ENCODE measurements at regions not wholly inside any gene's neighbourhood (a gene's known extent, or its start where the extent isn't known, plus 50 kb on each side); places are given as distances from the start of the nearest gene placed in this dataset.

- H3K36me3 ChIP-seq (ENCODE audit: insufficient read depth, low read length, poor library complexity, severe bottlenecking): no peaks in the 10 kb centered on the region
- BruUV-seq (replicated peaks): no TSS peak
- no peaks in the 10 kb centered on the region for H3K4me1 ChIP-seq (ENCODE audit: insufficient read depth, low read length, poor library complexity, severe bottlenecking)
- no peak for DNase-seq (ENCODE audit: low spot score)
- TF ChIP-seq, protein P1, sequence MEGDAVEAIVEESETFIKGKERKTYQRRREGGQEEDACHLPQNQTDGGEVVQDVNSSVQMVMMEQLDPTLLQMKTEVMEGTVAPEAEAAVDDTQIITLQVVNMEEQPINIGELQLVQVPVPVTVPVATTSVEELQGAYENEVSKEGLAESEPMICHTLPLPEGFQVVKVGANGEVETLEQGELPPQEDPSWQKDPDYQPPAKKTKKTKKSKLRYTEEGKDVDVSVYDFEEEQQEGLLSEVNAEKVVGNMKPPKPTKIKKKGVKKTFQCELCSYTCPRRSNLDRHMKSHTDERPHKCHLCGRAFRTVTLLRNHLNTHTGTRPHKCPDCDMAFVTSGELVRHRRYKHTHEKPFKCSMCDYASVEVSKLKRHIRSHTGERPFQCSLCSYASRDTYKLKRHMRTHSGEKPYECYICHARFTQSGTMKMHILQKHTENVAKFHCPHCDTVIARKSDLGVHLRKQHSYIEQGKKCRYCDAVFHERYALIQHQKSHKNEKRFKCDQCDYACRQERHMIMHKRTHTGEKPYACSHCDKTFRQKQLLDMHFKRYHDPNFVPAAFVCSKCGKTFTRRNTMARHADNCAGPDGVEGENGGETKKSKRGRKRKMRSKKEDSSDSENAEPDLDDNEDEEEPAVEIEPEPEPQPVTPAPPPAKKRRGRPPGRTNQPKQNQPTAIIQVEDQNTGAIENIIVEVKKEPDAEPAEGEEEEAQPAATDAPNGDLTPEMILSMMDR (conservative IDR thresholded peaks at IDR 0.05; ENCODE audit: low read depth, low read length): no peak
- TF ChIP-seq EZH2 (IDR thresholded peaks at IDR 0.05; ENCODE audit: borderline replicate concordance, low read depth, low read length, poor library complexity, severe bottlenecking): no peak
- ChIA-PET CTCF (no interaction called here), POLR2A (ENCODE audit: low non-redundant PET) (no interaction called here)
- intact Hi-C loops (cut with micrococcal nuclease; ENCODE audit: unreplicated experiment): no loop called here
- H3K9me3 ChIP-seq (ENCODE audit: low read depth, low read length, poor library complexity, severe bottlenecking): no peaks in the 10 kb centered on the region
- no peaks in the 10 kb centered on the region for H3K27me3 ChIP-seq (replicated peaks; ENCODE audit: insufficient read depth, low read depth, low read length, poor library complexity)
- no peak overlapping the region for H3K27ac ChIP-seq (ENCODE audit: low read depth, low read length, poor library complexity, severe bottlenecking)
- no peak overlapping the region for H3K4me3 ChIP-seq (ENCODE audit: low read depth, low read length, poor library complexity, severe bottlenecking)
Observed at GRCh38 chr15:70169147-70169546, 71.4 kb upstream of the TLE3 start.

GRCh38 chr15:70167155-70167554 is 69.4 kb upstream of the TLE3 start:
- no peaks in the 10 kb centered on the region for H3K9me3 ChIP-seq (ENCODE audit: low read depth, low read length, poor library complexity, severe bottlenecking)
- no peaks in the 10 kb centered on the region for H3K4me1 ChIP-seq (ENCODE audit: insufficient read depth, low read length, poor library complexity, severe bottlenecking)
- H3K4me3 ChIP-seq (ENCODE audit: low read depth, low read length, poor library complexity, severe bottlenecking): no peak overlapping the region
- CTCF ChIA-PET: no interaction called here
- H3K27me3 ChIP-seq (replicated peaks; ENCODE audit: insufficient read depth, low read depth, low read length, poor library complexity): no peaks in the 10 kb centered on the region
- intact Hi-C loops (cut with micrococcal nuclease; ENCODE audit: unreplicated experiment): no loop called here
- no peaks in the 10 kb centered on the region for H3K36me3 ChIP-seq (ENCODE audit: insufficient read depth, low read length, poor library complexity, severe bottlenecking)
- no peak overlapping the region for H3K27ac ChIP-seq (ENCODE audit: low read depth, low read length, poor library complexity, severe bottlenecking)
- DNase-seq (ENCODE audit: low spot score): no peak
- POLR2A ChIA-PET (ENCODE audit: low non-redundant PET): no interaction called here
- TF ChIP-seq, protein P1 (conservative IDR thresholded peaks at IDR 0.05; ENCODE audit: low read depth, low read length): no peak
- TF ChIP-seq EZH2 (IDR thresholded peaks at IDR 0.05; ENCODE audit: borderline replicate concordance, low read depth, low read length, poor library complexity, severe bottlenecking): no peak
- no TSS peak for BruUV-seq (replicated peaks)

DNA sequence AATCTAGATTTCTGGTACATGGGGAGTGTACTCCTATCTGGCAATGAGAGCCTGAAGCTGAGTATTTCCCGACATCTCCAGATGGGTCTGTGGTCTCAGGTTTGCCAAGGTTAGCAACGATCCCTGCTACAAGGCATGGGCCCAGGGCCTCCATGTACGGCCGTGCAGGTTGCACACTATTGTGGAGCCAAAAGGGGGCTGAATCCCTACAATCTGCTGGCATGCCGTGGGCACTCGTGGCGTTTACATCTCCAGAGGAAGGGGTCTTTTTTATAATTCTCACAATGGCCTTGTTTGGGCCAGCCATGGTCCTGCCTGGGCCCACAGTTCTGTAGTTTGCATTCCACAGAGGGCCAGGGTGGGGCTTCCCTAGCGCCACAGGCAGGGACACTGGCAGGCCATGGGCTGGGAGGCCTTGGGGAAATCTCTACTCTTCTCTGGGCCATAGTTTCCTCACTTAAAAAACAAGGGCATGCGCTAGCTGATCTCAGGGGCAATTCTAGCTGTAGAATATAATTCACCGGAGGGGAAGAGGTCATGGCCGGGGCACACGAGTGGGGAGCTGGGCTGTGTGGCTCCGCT is 68.9 kb upstream of the TLE3 start:
- POLR2A ChIA-PET (ENCODE audit: low non-redundant PET): no interaction called here
- BruUV-seq (replicated peaks): no TSS peak

More for the DNA sequence above, 68.9 kb upstream of the TLE3 start:
- no peak for DNase-seq (ENCODE audit: low spot score)
- TF ChIP-seq, protein P1 (conservative IDR thresholded peaks at IDR 0.05; ENCODE audit: low read depth, low read length): no peak
- TF ChIP-seq EZH2 (IDR thresholded peaks at IDR 0.05; ENCODE audit: borderline replicate concordance, low read depth, low read length, poor library complexity, severe bottlenecking): no peak
- Histone ChIP-seq H3K9me3 (ENCODE audit: low read depth, low read length, poor library complexity, severe bottlenecking) (no peaks in the 10 kb centered on the region), H3K4me1 (ENCODE audit: insufficient read depth, low read length, poor library complexity, severe bottlenecking) (no peaks in the 10 kb centered on the region), H3K27ac (ENCODE audit: low read depth, low read length, poor library complexity, severe bottlenecking) (no peak overlapping the region), H3K36me3 (ENCODE audit: insufficient read depth, low read length, poor library complexity, severe bottlenecking) (no peaks in the 10 kb centered on the region), H3K4me3 (ENCODE audit: low read depth, low read length, poor library complexity, severe bottlenecking) (no peak overlapping the region), H3K27me3 (replicated peaks; ENCODE audit: insufficient read depth, low read depth, low read length, poor library complexity) (no peaks in the 10 kb centered on the region)
- intact Hi-C loops (cut with micrococcal nuclease; ENCODE audit: unreplicated experiment): no loop called here
- CTCF ChIA-PET: no interaction called here

All from A673 (cell line).